ENCODE measurements at regions not wholly inside any gene's neighbourhood (a gene's known extent, or its start where the extent isn't known, plus 50 kb on each side); places are given as distances from the start of the nearest gene placed in this dataset.

DNA sequence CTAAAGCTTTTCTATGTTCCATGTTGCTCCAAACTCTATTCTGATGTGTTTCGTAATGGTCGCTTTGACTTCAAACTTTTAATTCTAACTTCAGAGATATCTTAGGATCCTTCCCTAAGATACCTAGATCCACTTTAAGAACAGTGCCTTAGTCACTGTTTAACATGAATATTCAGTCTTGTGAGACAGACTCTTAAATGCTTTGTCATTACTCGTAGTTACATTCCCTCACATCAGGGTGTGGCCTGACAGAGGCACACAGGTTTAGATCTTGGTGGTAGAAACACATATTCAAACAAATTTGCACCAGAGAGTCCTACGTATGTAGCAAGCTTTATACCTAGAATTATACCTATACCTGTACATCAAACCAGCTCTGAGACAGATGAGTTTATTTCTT, 687.0 kb upstream of the C9orf72 start:
- no peak for DNase-seq (ENCODE audit: low read depth)
- H3K4me3 ChIP-seq (ENCODE audit: low read length): no peak overlapping the region
- TF ChIP-seq, protein P1, sequence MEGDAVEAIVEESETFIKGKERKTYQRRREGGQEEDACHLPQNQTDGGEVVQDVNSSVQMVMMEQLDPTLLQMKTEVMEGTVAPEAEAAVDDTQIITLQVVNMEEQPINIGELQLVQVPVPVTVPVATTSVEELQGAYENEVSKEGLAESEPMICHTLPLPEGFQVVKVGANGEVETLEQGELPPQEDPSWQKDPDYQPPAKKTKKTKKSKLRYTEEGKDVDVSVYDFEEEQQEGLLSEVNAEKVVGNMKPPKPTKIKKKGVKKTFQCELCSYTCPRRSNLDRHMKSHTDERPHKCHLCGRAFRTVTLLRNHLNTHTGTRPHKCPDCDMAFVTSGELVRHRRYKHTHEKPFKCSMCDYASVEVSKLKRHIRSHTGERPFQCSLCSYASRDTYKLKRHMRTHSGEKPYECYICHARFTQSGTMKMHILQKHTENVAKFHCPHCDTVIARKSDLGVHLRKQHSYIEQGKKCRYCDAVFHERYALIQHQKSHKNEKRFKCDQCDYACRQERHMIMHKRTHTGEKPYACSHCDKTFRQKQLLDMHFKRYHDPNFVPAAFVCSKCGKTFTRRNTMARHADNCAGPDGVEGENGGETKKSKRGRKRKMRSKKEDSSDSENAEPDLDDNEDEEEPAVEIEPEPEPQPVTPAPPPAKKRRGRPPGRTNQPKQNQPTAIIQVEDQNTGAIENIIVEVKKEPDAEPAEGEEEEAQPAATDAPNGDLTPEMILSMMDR (conservative IDR thresholded peaks at IDR 0.05; ENCODE audit: low read length): no peak

DNA sequence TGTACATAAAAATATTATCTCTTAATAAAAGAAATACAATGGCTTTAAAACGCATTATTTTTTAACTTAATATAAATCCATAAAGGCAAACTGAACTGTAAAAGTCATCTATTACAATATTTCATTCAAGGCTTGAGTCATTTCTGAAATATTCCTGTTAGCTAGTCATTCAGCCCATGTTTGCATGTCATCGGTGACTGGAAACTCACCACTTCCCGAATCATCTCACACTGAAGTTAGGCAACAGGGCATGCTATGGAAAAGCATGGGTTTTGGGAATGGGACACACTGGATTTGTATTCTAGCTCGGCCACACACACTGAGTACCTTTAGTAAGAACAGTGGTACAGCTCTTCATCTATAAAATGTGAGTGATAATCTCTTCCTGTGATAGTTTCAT, 691.1 kb upstream of the C9orf72 start:
- DNase-seq (ENCODE audit: low read depth): peak; percentile 0
- TF ChIP-seq, protein P1 (conservative IDR thresholded peaks at IDR 0.05; ENCODE audit: low read length): no peak
- no peak overlapping the region for H3K4me3 ChIP-seq (ENCODE audit: low read length)

DNA sequence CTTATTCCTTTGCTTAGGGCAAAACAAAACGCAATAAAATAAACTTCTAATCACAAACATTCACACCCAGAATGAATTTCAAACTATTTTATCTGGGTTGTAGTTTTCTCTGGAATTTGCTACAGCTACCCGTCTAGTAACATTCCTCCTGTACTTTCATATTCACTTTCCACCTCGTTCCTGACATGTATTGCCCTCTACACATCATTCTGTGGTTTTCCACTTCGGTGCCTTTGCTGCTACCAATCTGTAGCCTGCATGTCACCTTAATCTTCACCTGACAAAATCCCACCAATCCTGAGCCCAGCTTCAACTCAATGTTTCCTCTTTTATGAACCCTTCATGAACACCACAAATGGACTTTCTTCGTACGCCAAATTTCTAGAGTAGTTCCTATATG, 694.1 kb upstream of the C9orf72 start:
- no peak for DNase-seq (ENCODE audit: low read depth)
- TF ChIP-seq, protein P1 (conservative IDR thresholded peaks at IDR 0.05; ENCODE audit: low read length): no peak
- H3K4me3 ChIP-seq (ENCODE audit: low read length): no peak overlapping the region

DNA sequence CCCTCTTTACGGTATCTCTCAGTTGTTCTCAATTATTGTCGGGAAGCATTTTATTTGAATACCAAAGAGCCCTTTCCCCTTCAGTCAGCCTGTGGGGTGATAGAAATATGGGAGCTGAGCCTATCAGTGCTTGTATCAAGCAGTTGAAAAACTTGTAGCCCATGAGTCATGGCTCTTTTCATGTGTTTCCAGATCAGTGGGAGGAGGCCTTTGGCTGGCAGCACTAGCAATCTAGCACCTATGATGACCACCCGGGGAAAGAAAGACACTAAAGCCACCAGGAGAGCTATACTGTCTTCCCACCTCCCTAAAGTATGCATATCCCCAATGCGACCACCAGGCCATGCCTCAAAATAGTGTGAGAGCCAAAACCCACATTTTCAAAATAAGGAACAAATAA, 696.9 kb upstream of the C9orf72 start:
- no peak overlapping the region for H3K4me3 ChIP-seq (ENCODE audit: low read length)
- TF ChIP-seq, protein P1 (conservative IDR thresholded peaks at IDR 0.05; ENCODE audit: low read length): no peak
- no peak for DNase-seq (ENCODE audit: low read depth)

DNA sequence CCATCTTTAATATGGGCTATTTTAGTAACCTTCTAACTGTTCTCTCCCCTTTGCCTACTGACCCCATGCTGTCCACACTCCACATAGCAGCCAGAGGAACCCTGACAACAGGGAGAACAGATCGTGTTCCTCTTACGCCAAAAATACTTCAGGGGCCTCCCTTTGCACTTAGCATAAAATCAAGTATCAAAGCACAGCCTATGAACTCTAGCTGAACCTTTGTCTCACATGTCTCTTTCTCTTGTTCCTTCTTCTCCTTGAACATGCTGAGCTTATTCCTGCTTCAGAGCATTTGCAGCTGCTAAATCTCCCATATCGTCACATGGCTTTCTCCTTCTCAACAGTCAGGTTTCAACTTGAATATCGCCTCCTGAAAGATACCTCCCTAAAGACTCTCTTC, 698.8 kb upstream of the C9orf72 start:
- TF ChIP-seq, protein P1 (conservative IDR thresholded peaks at IDR 0.05; ENCODE audit: low read length): no peak
- DNase-seq (ENCODE audit: low read depth): no peak
- H3K4me3 ChIP-seq (ENCODE audit: low read length): no peak overlapping the region

DNA sequence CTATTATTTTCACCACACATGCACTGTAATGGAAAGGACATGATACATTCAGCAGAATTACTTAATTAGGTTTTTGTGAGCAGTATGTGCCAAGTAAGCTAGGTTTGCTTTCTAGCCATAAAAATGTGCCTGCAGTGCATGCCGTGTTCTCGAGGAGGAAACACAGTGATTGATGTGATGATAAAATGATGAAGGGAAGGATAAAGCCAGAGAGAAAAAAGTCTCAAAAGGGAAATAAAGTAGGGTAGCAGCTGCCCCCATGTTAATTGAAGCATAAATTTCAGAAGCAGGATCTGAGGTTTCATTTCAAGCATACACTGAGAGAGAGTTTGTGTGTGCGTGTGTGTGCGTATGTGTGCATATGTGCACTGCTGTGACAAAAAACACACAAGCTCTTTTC, 714.2 kb upstream of the C9orf72 start:
- H3K4me3 ChIP-seq (ENCODE audit: low read length): no peak overlapping the region
- DNase-seq (ENCODE audit: low read depth): no peak
- TF ChIP-seq, protein P1 (conservative IDR thresholded peaks at IDR 0.05; ENCODE audit: low read length): no peak

DNA sequence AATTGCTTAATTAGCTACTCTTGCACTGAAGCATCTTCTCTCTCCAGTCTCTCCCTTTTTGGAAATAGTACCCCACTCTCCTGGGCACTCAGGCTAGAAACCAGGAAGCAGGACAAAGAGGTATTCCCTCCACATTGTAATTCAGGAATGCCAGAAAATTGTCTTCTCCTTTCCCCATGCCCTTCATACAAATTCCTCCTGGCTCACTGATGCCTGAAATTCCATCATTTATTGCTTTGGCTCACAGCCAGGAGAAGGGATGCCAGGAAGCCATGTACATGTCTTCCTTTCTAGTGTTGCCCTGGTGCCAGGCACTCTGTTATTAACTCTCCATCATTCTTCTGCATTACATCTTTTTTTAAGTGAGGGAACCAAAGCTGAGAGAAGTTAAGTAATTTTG, 716.5 kb upstream of the C9orf72 start:
- H3K4me3 ChIP-seq (ENCODE audit: low read length): no peak overlapping the region
- TF ChIP-seq, protein P1 (conservative IDR thresholded peaks at IDR 0.05; ENCODE audit: low read length): no peak
- no peak for DNase-seq (ENCODE audit: low read depth)

All from AG10803 (cell line).